Fibroblast of the aortic adventitia (primary cell): ENCODE measurements at regions not wholly inside any gene's neighbourhood (a gene's known extent, or its start where the extent isn't known, plus 50 kb on each side); places are given as distances from the start of the nearest gene placed in this dataset.

Experiments used
- DNase-seq: peaks from one replicate; pipeline ENCODE4 v3.0.0-alpha.2; 2010; ENCODE audit warnings: low read depth
- H3K4me3 ChIP-seq: 2 replicates; pipeline ENCODE4 v1.5.1; 2011; ENCODE audit warnings: low read depth, mild to moderate bottlenecking, control low read depth, low read length, moderate library complexity
- CTCF ChIP-seq: IDR thresholded peaks from 2 replicates; pipeline ENCODE4 v1.5.1; 2011; ENCODE audit warnings: mild to moderate bottlenecking, low read length, control low read depth, inconsistent platforms; ENCODE audit not compliant: insufficient read depth

GRCh38 chr12:113601656-113602263, 130.1 kb upstream of the LHX5 start:
- no peak overlapping the region for H3K4me3 ChIP-seq
- no peak for TF ChIP-seq CTCF
- DNase-seq, result no peak

- TF ChIP-seq CTCF, result no peak
- no peak overlapping the region for H3K4me3 ChIP-seq
- DNase-seq, result no peak
Measured at GRCh38 chr12:113598815-113599406, 127.2 kb upstream of the LHX5 start.

GRCh38 chr12:113594967-113595366, 123.3 kb upstream of the LHX5 start:
- TF ChIP-seq CTCF, result no peak
- no peak for DNase-seq
- no peak overlapping the region for H3K4me3 ChIP-seq

- no peak for DNase-seq
- no peak for TF ChIP-seq CTCF
- no peak overlapping the region for H3K4me3 ChIP-seq
Measured at GRCh38 chr12:113591480-113591974, 119.9 kb upstream of the LHX5 start.

GRCh38 chr12:113589437-113589836, 117.8 kb upstream of the LHX5 start:
- DNase-seq, result no peak
- no peak for TF ChIP-seq CTCF
- no peak overlapping the region for H3K4me3 ChIP-seq

GRCh38 chr12:113587720-113588119, 116.0 kb upstream of the LHX5 start:
- no peak for TF ChIP-seq CTCF
- DNase-seq, result no peak
- no peak overlapping the region for H3K4me3 ChIP-seq
